ENCODE measurements at regions not wholly inside any gene's neighbourhood (a gene's known extent, or its start where the extent isn't known, plus 50 kb on each side); places are given as distances from the start of the nearest gene placed in this dataset.

GRCh38 chrX:94162971-94163370 is 489.0 kb downstream of the FAM133A start:
- TF ChIP-seq CTCF (IDR thresholded peaks at IDR 0.05; ENCODE audit: borderline replicate concordance, control extremely low read depth, extremely low read depth, insufficient read depth, missing control alignments): no peak
- in situ Hi-C loops (cut with MboI; ENCODE audit: low sequenced_read_pairs, unreplicated experiment): no loop called here
- no peak for DNase-seq (ENCODE audit: low spot score)

GRCh38 chrX:94178145-94178788 is 504.3 kb downstream of the FAM133A start:
- DNase-seq (ENCODE audit: low spot score): no peak
- in situ Hi-C loops (cut with MboI; ENCODE audit: low sequenced_read_pairs, unreplicated experiment): no loop called here
- no peak for TF ChIP-seq CTCF (IDR thresholded peaks at IDR 0.05; ENCODE audit: borderline replicate concordance, control extremely low read depth, extremely low read depth, insufficient read depth, missing control alignments)

- no peak for TF ChIP-seq CTCF (IDR thresholded peaks at IDR 0.05; ENCODE audit: borderline replicate concordance, control extremely low read depth, extremely low read depth, insufficient read depth, missing control alignments)
- no peak for DNase-seq (ENCODE audit: low spot score)
- in situ Hi-C loops (cut with MboI; ENCODE audit: low sequenced_read_pairs, unreplicated experiment): no loop called here
These were observed 530.5 kb downstream of the FAM133A start for GRCh38 chrX:94204524-94204923.

GRCh38 chrX:94216738-94217137 is 542.7 kb downstream of the FAM133A start:
- no peak for TF ChIP-seq CTCF (IDR thresholded peaks at IDR 0.05; ENCODE audit: borderline replicate concordance, control extremely low read depth, extremely low read depth, insufficient read depth, missing control alignments)
- DNase-seq (ENCODE audit: low spot score): no peak
- in situ Hi-C loops (cut with MboI; ENCODE audit: low sequenced_read_pairs, unreplicated experiment): no loop called here

GRCh38 chrX:94252211-94252610 is 578.2 kb downstream of the FAM133A start:
- in situ Hi-C loops (cut with MboI; ENCODE audit: low sequenced_read_pairs, unreplicated experiment): no loop called here
- no peak for TF ChIP-seq CTCF (IDR thresholded peaks at IDR 0.05; ENCODE audit: borderline replicate concordance, control extremely low read depth, extremely low read depth, insufficient read depth, missing control alignments)
- DNase-seq (ENCODE audit: low spot score): no peak

- no peak for DNase-seq (ENCODE audit: low spot score)
- TF ChIP-seq CTCF (IDR thresholded peaks at IDR 0.05; ENCODE audit: borderline replicate concordance, control extremely low read depth, extremely low read depth, insufficient read depth, missing control alignments): no peak
These were observed 582.4 kb downstream of the FAM133A start for GRCh38 chrX:94256396-94256795.

More at GRCh38 chrX:94256396-94256795, 582.4 kb downstream of the FAM133A start:
- in situ Hi-C loops (cut with MboI; ENCODE audit: low sequenced_read_pairs, unreplicated experiment): no loop called here
